IMR-90 (cell line): ENCODE measurements at regions not wholly inside any gene's neighbourhood (a gene's known extent, or its start where the extent isn't known, plus 50 kb on each side); places are given as distances from the start of the nearest gene placed in this dataset.
A peak's percentile ranks its signal among the peaks of the same experiment; 100 is the strongest.
"Not testable (repeated sequence)": the region's sequence is repeated elsewhere in the genome, so short reads cannot be mapped to it uniquely, and the experiment has no call there.

Experiments used
- ATAC-seq: fragments of 200-7000 bp; cut with Tn5 transposase; 2 replicates; pipeline ENCODE4 v1.9.1; 2020; ENCODE audit warnings: low read depth, mild to moderate bottlenecking, moderate library complexity
- BruUV-seq: library from RNA; stranded (reverse); fragments of 400-500 nt; replicated peaks from 2 replicates; lab custom pipeline; 2021; lab: Mats Ljungman, UMichigan
- CTCF ChIA-PET: fragments of 300-600 bp; formaldehyde crosslinking; extraction: SDS; loops from one replicate; lab custom pipeline; 2021; ENCODE audit warnings: antibody characterized with exemption; lab: Yijun Ruan, JAX
- POLR2A ChIA-PET: fragments of 300-600 bp; sonication (Branson Sonifier 250); formaldehyde crosslinking; loops from one replicate; lab custom pipeline; 2022; ENCODE audit warnings: antibody characterized with exemption; ENCODE audit not compliant: unreplicated experiment; lab: Charles Lee
- DNase-seq: peaks from one replicate; pipeline ENCODE4 v3.0.0; 2013
- H2AFZ ChIP-seq: replicated peaks from 2 replicates; pipeline ENCODE3; 2013; ENCODE audit warnings: low read length, mild to moderate bottlenecking; ENCODE audit not compliant: poor library complexity
- H2AK5ac ChIP-seq: 2 replicates; pipeline ENCODE4 v1.6.1; 2013; ENCODE audit warnings: low read depth, low read length, inconsistent platforms
- H2AK9ac ChIP-seq: replicated peaks from 2 replicates; pipeline ENCODE3; 2013; ENCODE audit warnings: mild to moderate bottlenecking, low read depth, low read length, moderate library complexity; ENCODE audit not compliant: poor library complexity
- H2BK120ac ChIP-seq: 2 replicates; pipeline ENCODE4 v1.6.1; 2013; ENCODE audit warnings: low read depth, low read length, inconsistent platforms
- H2BK15ac ChIP-seq: 3 replicates; pipeline ENCODE4 v1.6.1; 2013; ENCODE audit warnings: low read depth, low read length, inconsistent platforms
- H2BK20ac ChIP-seq: 2 replicates; pipeline ENCODE4 v1.6.1; 2013; ENCODE audit warnings: low read depth, mild to moderate bottlenecking, inconsistent platforms, low read length, moderate library complexity
- H2BK5ac ChIP-seq: 2 replicates; pipeline ENCODE4 v1.6.1; 2013; ENCODE audit warnings: mild to moderate bottlenecking, low read depth, low read length, inconsistent platforms; ENCODE audit not compliant: poor library complexity, severe bottlenecking
- H3K14ac ChIP-seq: replicated peaks from 2 replicates; pipeline ENCODE4 v1.6.1; 2013; ENCODE audit warnings: low read depth, low read length, inconsistent platforms
- H3K18ac ChIP-seq: 2 replicates; pipeline ENCODE4 v1.6.1; 2013; ENCODE audit warnings: low read depth, low read length, control low read depth
- H3K23ac ChIP-seq: 2 replicates; pipeline ENCODE4 v1.6.1; 2013; ENCODE audit warnings: low read depth, low read length, inconsistent platforms
- H3K27ac ChIP-seq: 2 replicates; pipeline ENCODE4 v1.5.1; 2013; ENCODE audit warnings: mild to moderate bottlenecking, control low read depth, low read length; ENCODE audit not compliant: insufficient read depth
- H3K27me3 ChIP-seq: 2 replicates; pipeline ENCODE4 v1.6.1; 2013; ENCODE audit warnings: low read length; ENCODE audit not compliant: control insufficient read depth, insufficient read depth
- H3K36me3 ChIP-seq: 2 replicates; pipeline ENCODE4 v1.6.1; 2013; ENCODE audit warnings: low read length, mixed read lengths; ENCODE audit not compliant: control insufficient read depth, insufficient read depth
- H3K4ac ChIP-seq: 2 replicates; pipeline ENCODE4 v1.6.1; 2013; ENCODE audit warnings: low read depth, low read length, inconsistent platforms
- H3K4me1 ChIP-seq: 2 replicates; pipeline ENCODE4 v1.6.1; 2013; ENCODE audit warnings: low read length, mixed read lengths; ENCODE audit not compliant: control insufficient read depth, insufficient read depth
- H3K4me2 ChIP-seq: 2 replicates; pipeline ENCODE4 v1.6.1; 2013; ENCODE audit warnings: low read depth, mild to moderate bottlenecking, control low read depth, low read length, moderate library complexity
- H3K4me3 ChIP-seq: 2 replicates; pipeline ENCODE4 v1.5.1; 2013; ENCODE audit warnings: low read depth, mild to moderate bottlenecking, control low read depth, low read length, moderate library complexity; ENCODE audit not compliant: insufficient read depth
- H3K56ac ChIP-seq: 2 replicates; pipeline ENCODE4 v1.6.1; 2013; ENCODE audit warnings: low read length, inconsistent platforms; ENCODE audit not compliant: insufficient read depth; ENCODE audit errors: extremely low read depth
- H3K79me1 ChIP-seq, 2 experiments: 2 replicates each; pipeline ENCODE4 v1.6.1; 2013; ENCODE audit warnings: low read length in 2 of 2, inconsistent platforms in 1 of 2, low read depth in 1 of 2
- H3K9ac ChIP-seq: 2 replicates; pipeline ENCODE4 v1.6.1; 2013; ENCODE audit warnings: low read depth, low read length, control low read depth
- H3K9me1 ChIP-seq: 2 replicates; pipeline ENCODE4 v1.6.1; 2013; ENCODE audit warnings: low read length, inconsistent platforms; ENCODE audit not compliant: insufficient read depth
- H3K9me3 ChIP-seq: 2 replicates; pipeline ENCODE4 v1.6.1; 2013; ENCODE audit warnings: low read length; ENCODE audit not compliant: control insufficient read depth, insufficient read depth
- H4K20me1 ChIP-seq: 2 replicates; pipeline ENCODE4 v1.6.1; 2013; ENCODE audit warnings: low read length, inconsistent platforms; ENCODE audit not compliant: insufficient read depth
- H4K5ac ChIP-seq: 2 replicates; pipeline ENCODE4 v1.6.1; 2013; ENCODE audit warnings: mild to moderate bottlenecking, low read depth, low read length, control low read depth
- H4K8ac ChIP-seq, 2 experiments: 2 replicates each; pipeline ENCODE4 v1.6.1; 2013; ENCODE audit warnings: low read depth in 2 of 2, low read length in 2 of 2, control low read depth in 1 of 2, inconsistent platforms in 1 of 2
- H4K91ac ChIP-seq: 2 replicates; pipeline ENCODE4 v1.6.1; 2013; ENCODE audit warnings: low read depth, low read length, inconsistent platforms; ENCODE audit not compliant: insufficient read depth
- RAD21 ChIP-seq: IDR thresholded peaks from 2 replicates; pipeline ENCODE4 v1.6.1; 2012; ENCODE audit warnings: low read length, improper control_type of control experiment
- WGBS, 2 experiments: methylation state at CpG; one replicate each; pipeline versions ENCODE4 v1.1.5 to v1.1.7; 2013; ENCODE audit warnings: missing lambda C conversion rate in 2 of 2; ENCODE audit not compliant: insufficient read length in 1 of 2; ENCODE audit errors: extremely low coverage in 2 of 2; 5-methylcytosine and 5-hydroxymethylcytosine counted together
- dilution Hi-C: fragments of 300-500 bp; cut with HindIII; formaldehyde crosslinking; loops from one replicate; pipeline ENCODE4 v1.14.3; 2018; ENCODE audit warnings: low sequenced_read_pairs; ENCODE audit not compliant: unreplicated experiment
- in situ Hi-C: fragments of 300-500 bp; cut with MboI; formaldehyde crosslinking; loops from 3 replicates; pipeline ENCODE4 v1.14.3; 2019; ENCODE audit warnings: low sequenced_read_pairs, inconsistent platforms, mixed read lengths
- intact Hi-C: fragments of 100-400 bp; cut with micrococcal nuclease; formaldehyde crosslinking; loops from 2 replicates; pipeline ENCODE4 v1.10.0; 2022
- TF ChIP-seq, protein P1 (sequence below): fragments of 150-350 bp; IDR thresholded peaks from 2 replicates; pipeline ENCODE4 v1.6.1; 2017; ENCODE audit warnings: mild to moderate bottlenecking, antibody characterized with exemption, low read length, low read depth
- TF ChIP-seq, protein P2 (sequence below): fragments of 150-350 bp; IDR thresholded peaks from 2 replicates; pipeline ENCODE4 v1.6.1; 2016; ENCODE audit warnings: low read depth, mild to moderate bottlenecking, low read length, moderate library complexity, borderline replicate concordance

DNA sequence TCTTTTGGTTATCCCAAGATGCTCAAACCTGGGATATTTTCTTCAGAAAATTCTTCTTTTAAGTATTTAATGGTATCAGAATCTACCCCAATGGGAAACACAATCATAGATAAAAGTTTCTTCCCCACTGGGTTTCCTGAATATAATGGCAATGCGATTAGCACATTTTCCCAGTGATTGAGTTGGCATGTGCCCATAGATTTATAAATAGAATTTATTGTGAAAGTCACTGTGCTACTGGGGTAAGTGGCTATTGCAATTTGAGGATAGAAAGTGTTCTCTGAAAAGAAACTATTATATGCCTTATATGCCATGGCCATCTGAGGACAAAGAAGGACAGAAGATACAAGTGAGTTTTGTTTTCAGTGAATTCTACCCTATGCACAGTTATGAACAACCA is 99.0 kb upstream of the RBMS3 start:
- in situ Hi-C loops (no loop called here), intact Hi-C loops (no loop called here)

DNA sequence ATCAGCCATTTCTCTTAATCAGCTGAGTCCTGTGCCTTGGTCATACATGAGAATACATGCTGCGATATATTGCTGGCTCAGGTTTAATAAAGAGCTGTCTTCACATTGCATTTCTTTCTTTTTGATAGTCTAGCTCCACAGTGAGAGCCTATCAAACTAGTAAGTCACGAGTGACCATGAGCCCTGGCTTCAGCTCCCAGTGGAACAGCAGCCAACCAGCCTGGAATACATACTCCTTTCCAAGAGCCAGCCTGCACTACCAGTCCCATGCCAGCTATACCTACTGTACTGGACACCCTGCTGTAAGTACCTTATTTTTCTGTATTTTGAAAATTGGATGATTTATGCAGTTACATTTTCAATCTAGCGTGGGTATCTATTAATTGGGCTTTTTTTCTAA is 98.0 kb upstream of the RBMS3 start:
- peak overlapping the region; percentile 54; the same call in 1 of the 2 replicates for H2BK20ac ChIP-seq
- H3K79me1 ChIP-seq, dilution Hi-C loops, H4K91ac ChIP-seq, H3K9me3 ChIP-seq, DNase-seq, H3K4me2 ChIP-seq, H3K4me3 ChIP-seq, H2AFZ ChIP-seq, H3K9ac ChIP-seq, H3K14ac ChIP-seq, H3K4ac ChIP-seq, H3K9me1 ChIP-seq, intact Hi-C loops, POLR2A ChIA-PET, H3K56ac ChIP-seq, H3K36me3 ChIP-seq, H2AK9ac ChIP-seq, H3K27me3 ChIP-seq, CTCF ChIA-PET, ATAC-seq, BruUV-seq, H4K20me1 ChIP-seq, H3K27ac ChIP-seq, in situ Hi-C loops, H2AK5ac ChIP-seq, H4K5ac ChIP-seq, H3K4me1 ChIP-seq, H2BK5ac ChIP-seq, H3K18ac ChIP-seq: not testable (repeated sequence)
- peak overlapping the region; percentile 25; the same call in 2 of the 3 replicates for H2BK15ac ChIP-seq
- WGBS, 2 experiments, result no CpG with 5 or more reads among the region's 3 CpGs
- 0 out of 2 replicates have a peak overlapping the region, but pooled peaks have one; percentile 38 for H3K23ac ChIP-seq
- peak overlapping the region in 1 of 2 experiments; percentile 62; a peak in 1 of 4 replicates for H4K8ac ChIP-seq
- peak overlapping the region; percentile 29; the same call in 1 of the 2 replicates for H2BK120ac ChIP-seq

More for the DNA sequence above, 99.0 kb upstream of the RBMS3 start:
- H3K14ac ChIP-seq, result no peak overlapping the region
- CTCF ChIA-PET, result no interaction called here
- ATAC-seq (no peak), DNase-seq (no peak)
- no peaks in the 10 kb centered on the region for H3K9me3 ChIP-seq
- H4K8ac ChIP-seq, result no peak overlapping the region
- no peaks in the 10 kb centered on the region for H4K20me1 ChIP-seq
- H2AK9ac ChIP-seq, result no peak overlapping the region
- no peaks in the 10 kb centered on the region for H3K79me1 ChIP-seq
- H3K18ac ChIP-seq, result no peak overlapping the region
- no peak overlapping the region for H2BK20ac ChIP-seq
- no peaks in the 10 kb centered on the region for H3K36me3 ChIP-seq
- no peak overlapping the region for H2BK5ac ChIP-seq
- no peaks in the 10 kb centered on the region for H3K27me3 ChIP-seq
- no CpG with 5 or more reads among the region's 1 CpG for WGBS, 2 experiments
- no TSS peak for BruUV-seq
- H3K27ac ChIP-seq, result no peak overlapping the region
- no peak overlapping the region for H2BK15ac ChIP-seq
- POLR2A ChIA-PET, result no interaction called here
- no peak overlapping the region for H4K5ac ChIP-seq
- 0 out of 2 replicates have a peak, but pooled peaks cover 2% of the 10 kb centered on the region for H3K9me1 ChIP-seq
- no peak overlapping the region for H2AFZ ChIP-seq
- peaks cover 7% of the 10 kb centered on the region for H3K4me1 ChIP-seq
- H3K9ac ChIP-seq, result no peak overlapping the region
- H4K91ac ChIP-seq, result no peak overlapping the region
- H3K4me2 ChIP-seq, result no peak overlapping the region
- no peak overlapping the region for H3K4me3 ChIP-seq
- dilution Hi-C loops, result no loop called here
- no peak overlapping the region for H3K23ac ChIP-seq
- no peak overlapping the region for H3K4ac ChIP-seq
- no peak for TF ChIP-seq RAD21
- TF ChIP-seq, protein P1, sequence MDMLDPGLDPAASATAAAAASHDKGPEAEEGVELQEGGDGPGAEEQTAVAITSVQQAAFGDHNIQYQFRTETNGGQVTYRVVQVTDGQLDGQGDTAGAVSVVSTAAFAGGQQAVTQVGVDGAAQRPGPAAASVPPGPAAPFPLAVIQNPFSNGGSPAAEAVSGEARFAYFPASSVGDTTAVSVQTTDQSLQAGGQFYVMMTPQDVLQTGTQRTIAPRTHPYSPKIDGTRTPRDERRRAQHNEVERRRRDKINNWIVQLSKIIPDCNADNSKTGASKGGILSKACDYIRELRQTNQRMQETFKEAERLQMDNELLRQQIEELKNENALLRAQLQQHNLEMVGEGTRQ, result no peak
- TF ChIP-seq, protein P2, sequence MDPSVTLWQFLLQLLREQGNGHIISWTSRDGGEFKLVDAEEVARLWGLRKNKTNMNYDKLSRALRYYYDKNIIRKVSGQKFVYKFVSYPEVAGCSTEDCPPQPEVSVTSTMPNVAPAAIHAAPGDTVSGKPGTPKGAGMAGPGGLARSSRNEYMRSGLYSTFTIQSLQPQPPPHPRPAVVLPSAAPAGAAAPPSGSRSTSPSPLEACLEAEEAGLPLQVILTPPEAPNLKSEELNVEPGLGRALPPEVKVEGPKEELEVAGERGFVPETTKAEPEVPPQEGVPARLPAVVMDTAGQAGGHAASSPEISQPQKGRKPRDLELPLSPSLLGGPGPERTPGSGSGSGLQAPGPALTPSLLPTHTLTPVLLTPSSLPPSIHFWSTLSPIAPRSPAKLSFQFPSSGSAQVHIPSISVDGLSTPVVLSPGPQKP, result no peak
- no peak overlapping the region for H3K56ac ChIP-seq
- no peak overlapping the region for H2AK5ac ChIP-seq
- H2BK120ac ChIP-seq, result no peak overlapping the region
